IMR-90 (cell line): ENCODE measurements at regions not wholly inside any gene's neighbourhood (a gene's known extent, or its start where the extent isn't known, plus 50 kb on each side); places are given as distances from the start of the nearest gene placed in this dataset.
A peak's percentile ranks its signal among the peaks of the same experiment; 100 is the strongest.

ENCODE experiments used
- ATAC-seq: fragments of 200-7000 bp; cut with Tn5 transposase; 2 replicates; pipeline ENCODE4 v1.9.1; 2020; ENCODE audit warnings: low read depth, mild to moderate bottlenecking, moderate library complexity
- BruUV-seq: library from RNA; stranded (reverse); fragments of 400-500 nt; replicated peaks from 2 replicates; lab custom pipeline; 2021; lab: Mats Ljungman, UMichigan
- CTCF ChIA-PET: fragments of 300-600 bp; formaldehyde crosslinking; extraction: SDS; loops from one replicate; lab custom pipeline; 2021; ENCODE audit warnings: antibody characterized with exemption; lab: Yijun Ruan, JAX
- POLR2A ChIA-PET: fragments of 300-600 bp; sonication (Branson Sonifier 250); formaldehyde crosslinking; loops from one replicate; lab custom pipeline; 2022; ENCODE audit warnings: antibody characterized with exemption; ENCODE audit not compliant: unreplicated experiment; lab: Charles Lee
- DNase-seq: peaks from one replicate; pipeline ENCODE4 v3.0.0; 2013
- H2AFZ ChIP-seq: replicated peaks from 2 replicates; pipeline ENCODE3; 2013; ENCODE audit warnings: low read length, mild to moderate bottlenecking; ENCODE audit not compliant: poor library complexity
- H2AK5ac ChIP-seq: 2 replicates; pipeline ENCODE4 v1.6.1; 2013; ENCODE audit warnings: low read depth, low read length, inconsistent platforms
- H2AK9ac ChIP-seq: replicated peaks from 2 replicates; pipeline ENCODE3; 2013; ENCODE audit warnings: mild to moderate bottlenecking, low read depth, low read length, moderate library complexity; ENCODE audit not compliant: poor library complexity
- H2BK120ac ChIP-seq: 2 replicates; pipeline ENCODE4 v1.6.1; 2013; ENCODE audit warnings: low read depth, low read length, inconsistent platforms
- H2BK15ac ChIP-seq: 3 replicates; pipeline ENCODE4 v1.6.1; 2013; ENCODE audit warnings: low read depth, low read length, inconsistent platforms
- H2BK20ac ChIP-seq: 2 replicates; pipeline ENCODE4 v1.6.1; 2013; ENCODE audit warnings: low read depth, mild to moderate bottlenecking, inconsistent platforms, low read length, moderate library complexity
- H2BK5ac ChIP-seq: 2 replicates; pipeline ENCODE4 v1.6.1; 2013; ENCODE audit warnings: mild to moderate bottlenecking, low read depth, low read length, inconsistent platforms; ENCODE audit not compliant: poor library complexity, severe bottlenecking
- H3K14ac ChIP-seq: replicated peaks from 2 replicates; pipeline ENCODE4 v1.6.1; 2013; ENCODE audit warnings: low read depth, low read length, inconsistent platforms
- H3K18ac ChIP-seq: 2 replicates; pipeline ENCODE4 v1.6.1; 2013; ENCODE audit warnings: low read depth, low read length, control low read depth
- H3K23ac ChIP-seq: 2 replicates; pipeline ENCODE4 v1.6.1; 2013; ENCODE audit warnings: low read depth, low read length, inconsistent platforms
- H3K27ac ChIP-seq: 2 replicates; pipeline ENCODE4 v1.5.1; 2013; ENCODE audit warnings: mild to moderate bottlenecking, control low read depth, low read length; ENCODE audit not compliant: insufficient read depth
- H3K27me3 ChIP-seq: 2 replicates; pipeline ENCODE4 v1.6.1; 2013; ENCODE audit warnings: low read length; ENCODE audit not compliant: control insufficient read depth, insufficient read depth
- H3K36me3 ChIP-seq: 2 replicates; pipeline ENCODE4 v1.6.1; 2013; ENCODE audit warnings: low read length, mixed read lengths; ENCODE audit not compliant: control insufficient read depth, insufficient read depth
- H3K4ac ChIP-seq: 2 replicates; pipeline ENCODE4 v1.6.1; 2013; ENCODE audit warnings: low read depth, low read length, inconsistent platforms
- H3K4me1 ChIP-seq: 2 replicates; pipeline ENCODE4 v1.6.1; 2013; ENCODE audit warnings: low read length, mixed read lengths; ENCODE audit not compliant: control insufficient read depth, insufficient read depth
- H3K4me2 ChIP-seq: 2 replicates; pipeline ENCODE4 v1.6.1; 2013; ENCODE audit warnings: low read depth, mild to moderate bottlenecking, control low read depth, low read length, moderate library complexity
- H3K4me3 ChIP-seq: 2 replicates; pipeline ENCODE4 v1.5.1; 2013; ENCODE audit warnings: low read depth, mild to moderate bottlenecking, control low read depth, low read length, moderate library complexity; ENCODE audit not compliant: insufficient read depth
- H3K56ac ChIP-seq: 2 replicates; pipeline ENCODE4 v1.6.1; 2013; ENCODE audit warnings: low read length, inconsistent platforms; ENCODE audit not compliant: insufficient read depth; ENCODE audit errors: extremely low read depth
- H3K79me1 ChIP-seq, 2 experiments: 2 replicates each; pipeline ENCODE4 v1.6.1; 2013; ENCODE audit warnings: low read length in 2 of 2, inconsistent platforms in 1 of 2, low read depth in 1 of 2
- H3K9ac ChIP-seq: 2 replicates; pipeline ENCODE4 v1.6.1; 2013; ENCODE audit warnings: low read depth, low read length, control low read depth
- H3K9me1 ChIP-seq: 2 replicates; pipeline ENCODE4 v1.6.1; 2013; ENCODE audit warnings: low read length, inconsistent platforms; ENCODE audit not compliant: insufficient read depth
- H3K9me3 ChIP-seq: 2 replicates; pipeline ENCODE4 v1.6.1; 2013; ENCODE audit warnings: low read length; ENCODE audit not compliant: control insufficient read depth, insufficient read depth
- H4K20me1 ChIP-seq: 2 replicates; pipeline ENCODE4 v1.6.1; 2013; ENCODE audit warnings: low read length, inconsistent platforms; ENCODE audit not compliant: insufficient read depth
- H4K5ac ChIP-seq: 2 replicates; pipeline ENCODE4 v1.6.1; 2013; ENCODE audit warnings: mild to moderate bottlenecking, low read depth, low read length, control low read depth
- H4K8ac ChIP-seq, 2 experiments: 2 replicates each; pipeline ENCODE4 v1.6.1; 2013; ENCODE audit warnings: low read depth in 2 of 2, low read length in 2 of 2, control low read depth in 1 of 2, inconsistent platforms in 1 of 2
- H4K91ac ChIP-seq: 2 replicates; pipeline ENCODE4 v1.6.1; 2013; ENCODE audit warnings: low read depth, low read length, inconsistent platforms; ENCODE audit not compliant: insufficient read depth
- BHLHE40 ChIP-seq: fragments of 150-350 bp; IDR thresholded peaks from 2 replicates; pipeline ENCODE4 v1.6.1; 2016; ENCODE audit warnings: mild to moderate bottlenecking, low read depth, low read length
- CHD1 ChIP-seq: IDR thresholded peaks from 2 replicates; pipeline ENCODE4 v1.6.1; 2012; ENCODE audit warnings: low read depth, low read length, improper control_type of control experiment
- MAZ ChIP-seq: IDR thresholded peaks from 2 replicates; pipeline ENCODE4 v1.6.1; 2012; ENCODE audit warnings: low read depth, mild to moderate bottlenecking, low read length, improper control_type of control experiment, moderate library complexity, borderline replicate concordance
- MXI1 ChIP-seq: IDR thresholded peaks from 2 replicates; pipeline ENCODE4 v1.6.1; 2012; ENCODE audit warnings: low read depth, mild to moderate bottlenecking, low read length, moderate library complexity, borderline replicate concordance
- NFE2L2 ChIP-seq: fragments of 150-350 bp; IDR thresholded peaks from 2 replicates; pipeline ENCODE4 v1.6.1; 2016; ENCODE audit warnings: low read depth, mild to moderate bottlenecking, low read length
- RFX5 ChIP-seq: IDR thresholded peaks from 2 replicates; pipeline ENCODE4 v1.8.0; 2012; ENCODE audit warnings: low read depth, mild to moderate bottlenecking, low read length, moderate library complexity
- WGBS, 2 experiments: methylation state at CpG; one replicate each; pipeline versions ENCODE4 v1.1.5 to v1.1.7; 2013; ENCODE audit warnings: missing lambda C conversion rate in 2 of 2; ENCODE audit not compliant: insufficient read length in 1 of 2; ENCODE audit errors: extremely low coverage in 2 of 2; 5-methylcytosine and 5-hydroxymethylcytosine counted together
- dilution Hi-C: fragments of 300-500 bp; cut with HindIII; formaldehyde crosslinking; loops from one replicate; pipeline ENCODE4 v1.14.3; 2018; ENCODE audit warnings: low sequenced_read_pairs; ENCODE audit not compliant: unreplicated experiment
- in situ Hi-C: fragments of 300-500 bp; cut with MboI; formaldehyde crosslinking; loops from 3 replicates; pipeline ENCODE4 v1.14.3; 2019; ENCODE audit warnings: low sequenced_read_pairs, inconsistent platforms, mixed read lengths
- intact Hi-C: fragments of 100-400 bp; cut with micrococcal nuclease; formaldehyde crosslinking; loops from 2 replicates; pipeline ENCODE4 v1.10.0; 2022

GRCh38 chr10:3838460-3839437, 53.7 kb upstream of the KLF6 start:
- Histone ChIP-seq H3K4me2 (no peak overlapping the region), H2AK5ac (peak overlapping the region; percentile 80), H2BK120ac (peak overlapping the region; percentile 18; the same call in 1 of the 2 replicates), H3K14ac (peak overlapping the region; percentile 52; the same call in 1 of the 2 replicates), H3K36me3 (no peaks in the 10 kb centered on the region), H3K56ac (no peak overlapping the region), H3K4ac (no peak overlapping the region), H3K9me3 (no peaks in the 10 kb centered on the region), H3K23ac (peak overlapping the region; percentile 45), H3K18ac (no peak overlapping the region), H3K4me1 (peaks cover 7% of the 10 kb centered on the region), H3K4me3 (no peak overlapping the region), H3K27me3 (no peaks in the 10 kb centered on the region), H2BK15ac (no peak overlapping the region), H2BK5ac (no peak overlapping the region), H4K20me1 (no peaks in the 10 kb centered on the region), H4K5ac (no peak overlapping the region), H2AFZ (no peak overlapping the region), H4K91ac (no peak overlapping the region; the same call in 1 of the 2 replicates), H4K8ac (no peak overlapping the region), H2AK9ac (no peak overlapping the region), H3K9ac (no peak overlapping the region), H3K9me1 (no peaks in the 10 kb centered on the region), H3K79me1 (no peaks in the 10 kb centered on the region), H3K27ac (no peak overlapping the region), H2BK20ac (no peak overlapping the region)
- intact Hi-C loops (no loop called here), dilution Hi-C loops (no loop called here), in situ Hi-C loops (no loop called here)
- POLR2A ChIA-PET = no interaction called here
- TF ChIP-seq RFX5 (no peak), NFE2L2 (no peak), BHLHE40 (no peak), MAZ (no peak), MXI1 (no peak), CHD1 (no peak)
- no TSS peak for BruUV-seq
- DNase-seq (no peak), ATAC-seq (0 out of 2 replicates have a peak, but pooled peaks have one; percentile 29)
- CTCF ChIA-PET = no interaction called here
- WGBS, 2 experiments = no CpG with 5 or more reads among the region's 14 CpGs
